ENCODE measurements at regions not wholly inside any gene's neighbourhood (a gene's known extent, or its start where the extent isn't known, plus 50 kb on each side); places are given as distances from the start of the nearest gene placed in this dataset.

- TF ChIP-seq CTCF (IDR thresholded peaks at IDR 0.05; ENCODE audit: borderline replicate concordance, control extremely low read depth, extremely low read depth, insufficient read depth, missing control alignments), result no peak
- DNase-seq (ENCODE audit: low spot score), result no peak
- in situ Hi-C loops (cut with MboI; ENCODE audit: low sequenced_read_pairs, unreplicated experiment), result no loop called here
Measured at GRCh38 chr13:76758257-76758656, 127.9 kb downstream of the KCTD12 start.

GRCh38 chr13:76756451-76756850 lies 129.8 kb downstream of the KCTD12 start:
- TF ChIP-seq CTCF (IDR thresholded peaks at IDR 0.05; ENCODE audit: borderline replicate concordance, control extremely low read depth, extremely low read depth, insufficient read depth, missing control alignments), result no peak
- in situ Hi-C loops (cut with MboI; ENCODE audit: low sequenced_read_pairs, unreplicated experiment), result no loop called here
- DNase-seq (ENCODE audit: low spot score), result no peak

- DNase-seq (ENCODE audit: low spot score), result no peak
- in situ Hi-C loops (cut with MboI; ENCODE audit: low sequenced_read_pairs, unreplicated experiment), result no loop called here
- TF ChIP-seq CTCF (IDR thresholded peaks at IDR 0.05; ENCODE audit: borderline replicate concordance, control extremely low read depth, extremely low read depth, insufficient read depth, missing control alignments), result no peak
Measured at GRCh38 chr13:76754414-76754813, 131.8 kb downstream of the KCTD12 start.

GRCh38 chr13:76751278-76751677 lies 134.9 kb downstream of the KCTD12 start:
- no peak for TF ChIP-seq CTCF (IDR thresholded peaks at IDR 0.05; ENCODE audit: borderline replicate concordance, control extremely low read depth, extremely low read depth, insufficient read depth, missing control alignments)
- in situ Hi-C loops (cut with MboI; ENCODE audit: low sequenced_read_pairs, unreplicated experiment), result no loop called here
- no peak for DNase-seq (ENCODE audit: low spot score)

GRCh38 chr13:76750126-76750525 lies 136.1 kb downstream of the KCTD12 start:
- no peak for DNase-seq (ENCODE audit: low spot score)
- no peak for TF ChIP-seq CTCF (IDR thresholded peaks at IDR 0.05; ENCODE audit: borderline replicate concordance, control extremely low read depth, extremely low read depth, insufficient read depth, missing control alignments)
- in situ Hi-C loops (cut with MboI; ENCODE audit: low sequenced_read_pairs, unreplicated experiment), result no loop called here

GRCh38 chr13:76745261-76746200 lies 140.7 kb downstream of the KCTD12 start:
- peak; percentile 35 for DNase-seq (ENCODE audit: low spot score)
- in situ Hi-C loops (cut with MboI; ENCODE audit: low sequenced_read_pairs, unreplicated experiment), result no loop called here
- no peak for TF ChIP-seq CTCF (IDR thresholded peaks at IDR 0.05; ENCODE audit: borderline replicate concordance, control extremely low read depth, extremely low read depth, insufficient read depth, missing control alignments)

All from GM13976 (cell line).